Testis (tissue), 2 donors: ENCODE measurements at regions not wholly inside any gene's neighbourhood (a gene's known extent, or its start where the extent isn't known, plus 50 kb on each side); places are given as distances from the start of the nearest gene placed in this dataset.

Experiments
- POLR2A ChIP-seq: fragments of 450-650 bp; IDR thresholded peaks from one replicate; pipeline ENCODE4 v1.6.1; 2017; ENCODE audit warnings: antibody characterized with exemption, mild to moderate bottlenecking, moderate library complexity
- TF ChIP-seq, protein P1 (sequence below), 3 experiments: fragments of 450-650 bp in 2 of 3; fragments of 200-600 bp in 1 of 3; sonication (generic) in 1 of 3; IDR thresholded peaks; one replicate each; pipeline ENCODE4 v1.5.1; 2016 to 2019; ENCODE audit warnings: antibody characterized with exemption in 3 of 3, mild to moderate bottlenecking in 2 of 3, moderate library complexity in 1 of 3

DNA sequence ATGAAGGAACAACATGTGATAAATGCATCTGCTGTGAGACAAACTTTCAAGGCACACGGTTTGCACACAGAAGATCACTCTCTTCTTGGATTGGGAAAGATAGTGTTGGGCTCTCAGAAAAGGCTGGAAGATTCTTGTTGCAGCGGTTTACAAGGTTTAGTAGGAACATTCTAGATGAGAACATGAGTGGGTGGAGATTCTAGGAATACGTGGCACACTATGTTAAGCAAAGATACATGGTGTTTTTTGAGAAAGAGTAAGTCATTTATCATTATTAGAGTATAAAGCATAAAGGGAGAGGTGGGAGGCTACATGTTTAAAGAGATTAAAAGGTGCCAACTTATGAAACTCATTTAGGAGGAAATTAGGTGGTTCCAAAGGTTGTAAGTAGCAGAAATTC lies 348.8 kb upstream of the HS3ST1 start:
- TF ChIP-seq, protein P1, sequence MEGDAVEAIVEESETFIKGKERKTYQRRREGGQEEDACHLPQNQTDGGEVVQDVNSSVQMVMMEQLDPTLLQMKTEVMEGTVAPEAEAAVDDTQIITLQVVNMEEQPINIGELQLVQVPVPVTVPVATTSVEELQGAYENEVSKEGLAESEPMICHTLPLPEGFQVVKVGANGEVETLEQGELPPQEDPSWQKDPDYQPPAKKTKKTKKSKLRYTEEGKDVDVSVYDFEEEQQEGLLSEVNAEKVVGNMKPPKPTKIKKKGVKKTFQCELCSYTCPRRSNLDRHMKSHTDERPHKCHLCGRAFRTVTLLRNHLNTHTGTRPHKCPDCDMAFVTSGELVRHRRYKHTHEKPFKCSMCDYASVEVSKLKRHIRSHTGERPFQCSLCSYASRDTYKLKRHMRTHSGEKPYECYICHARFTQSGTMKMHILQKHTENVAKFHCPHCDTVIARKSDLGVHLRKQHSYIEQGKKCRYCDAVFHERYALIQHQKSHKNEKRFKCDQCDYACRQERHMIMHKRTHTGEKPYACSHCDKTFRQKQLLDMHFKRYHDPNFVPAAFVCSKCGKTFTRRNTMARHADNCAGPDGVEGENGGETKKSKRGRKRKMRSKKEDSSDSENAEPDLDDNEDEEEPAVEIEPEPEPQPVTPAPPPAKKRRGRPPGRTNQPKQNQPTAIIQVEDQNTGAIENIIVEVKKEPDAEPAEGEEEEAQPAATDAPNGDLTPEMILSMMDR (IDR thresholded peaks at IDR 0.05): no peak
- TF ChIP-seq POLR2A: no peak
